HepG2 (cell line): ENCODE measurements at regions not wholly inside any gene's neighbourhood (a gene's known extent, or its start where the extent isn't known, plus 50 kb on each side); places are given as distances from the start of the nearest gene placed in this dataset.
"Not testable (repeated sequence)": the region's sequence is repeated elsewhere in the genome, so short reads cannot be mapped to it uniquely, and the experiment has no call there.

Experiments
- ATAC-seq: fragments of 200-7000 bp; cut with Tn5 transposase; 3 replicates; pipeline ENCODE4 v1.9.1; 2020; ENCODE audit warnings: mild to moderate bottlenecking, moderate library complexity
- BruUV-seq: library from RNA; stranded (reverse); fragments of 400-500 nt; replicated peaks from 2 replicates; lab custom pipeline; 2021; lab: Mats Ljungman, UMichigan
- CTCF ChIA-PET: fragments of 300-600 bp; formaldehyde crosslinking; extraction: SDS; loops from one replicate; lab custom pipeline; 2021; ENCODE audit warnings: low total read pairs, inconsistent platforms, low intra/inter-chr PET ratio; lab: Yijun Ruan, JAX
- POLR2A ChIA-PET: fragments of 350-600 bp; sonication (Branson Sonifier 250); formaldehyde crosslinking; loops from one replicate; lab custom pipeline; 2020; ENCODE audit warnings: antibody characterized with exemption, inconsistent platforms; lab: Yijun Ruan, JAX
- DNase-seq: peaks from one replicate; pipeline ENCODE4 v3.0.0-alpha.2; 2015; ENCODE audit warnings: low spot score
- FAIRE-seq: peaks from 3 replicates; lab custom pipeline; 2011; peaks lifted over from hg19 to GRCh38; lab: Jason Lieb, UNC
- H2AFZ ChIP-seq: one replicate; pipeline ENCODE4 v1.6.1; 2011; ENCODE audit warnings: low read length, inconsistent platforms
- H3K27ac ChIP-seq: fragments of 300-600 bp; 3 replicates; pipeline ENCODE4 v1.8.0; 2011; ENCODE audit warnings: mixed run types, mild to moderate bottlenecking, mixed read lengths, low read length, inconsistent platforms; ENCODE audit not compliant: insufficient read depth; ENCODE audit errors: extremely low read length
- H3K27me3 ChIP-seq, 2 experiments: fragments of 200-600 bp in 1 of 2; 2 replicates in 1 of 2; 3 replicates in 1 of 2; pipeline versions ENCODE4 v1.6.0 to v1.8.0; 2011; ENCODE audit warnings: low read length in 2 of 2, mild to moderate bottlenecking in 2 of 2, moderate library complexity in 2 of 2, inconsistent platforms in 1 of 2; ENCODE audit not compliant: insufficient read depth in 2 of 2, control insufficient read depth in 1 of 2
- H3K36me3 ChIP-seq, 2 experiments: fragments of 200-600 bp in 1 of 2; replicated peaks in 1 of 2; 2 replicates in 1 of 2; 3 replicates in 1 of 2; pipeline versions ENCODE4 v1.5.1 to v1.8.0; 2011; ENCODE audit warnings: low read length in 2 of 2, inconsistent platforms in 1 of 2; ENCODE audit not compliant: insufficient read depth in 2 of 2, control insufficient read depth in 1 of 2
- H3K4me1 ChIP-seq: 2 replicates; pipeline ENCODE4 v1.5.1; 2012; ENCODE audit warnings: low read length, inconsistent platforms; ENCODE audit not compliant: insufficient read depth
- H3K4me2 ChIP-seq: 2 replicates; pipeline ENCODE4 v1.6.0; 2011; ENCODE audit warnings: low read depth, low read length, inconsistent platforms
- H3K4me3 ChIP-seq, 3 experiments: fragments of 200-600 bp in 1 of 3; sonication (generic), shearing (Covaris generic) in 1 of 3; replicated peaks in 1 of 3; 2 replicates each; pipeline ENCODE4 v1.5.1; 2011 to 2016; ENCODE audit warnings: low read length in 3 of 3, inconsistent platforms in 2 of 3, low read depth in 2 of 3, mild to moderate bottlenecking in 2 of 3, control low read depth in 1 of 3, mixed read lengths in 1 of 3; ENCODE audit not compliant: insufficient read depth in 1 of 3
- H3K79me2 ChIP-seq: one replicate; pipeline ENCODE4 v1.6.1; 2011; ENCODE audit warnings: low read length, inconsistent platforms; ENCODE audit not compliant: insufficient read depth
- H3K9ac ChIP-seq: 2 replicates; pipeline ENCODE4 v1.6.0; 2011; ENCODE audit warnings: mild to moderate bottlenecking, low read depth, low read length, inconsistent platforms; ENCODE audit not compliant: insufficient read depth
- H3K9me3 ChIP-seq: 2 replicates; pipeline ENCODE4 v1.5.1; 2012; ENCODE audit warnings: mild to moderate bottlenecking, low read length
- H4K20me1 ChIP-seq: 2 replicates; pipeline ENCODE4 v1.6.0; 2011; ENCODE audit warnings: inconsistent platforms, mild to moderate bottlenecking, low read length, moderate library complexity; ENCODE audit not compliant: insufficient read depth
- FIP1L1 ChIP-seq: fragments of 200-400 bp; formaldehyde crosslinking; IDR thresholded peaks from 2 replicates; pipeline ENCODE4 v1.6.1; 2018; ENCODE audit warnings: low read depth, mild to moderate bottlenecking, low read length, moderate library complexity, borderline replicate concordance; ENCODE audit not compliant: insufficient read depth
- KLF11 ChIP-seq: IDR thresholded peaks from 2 replicates; pipeline ENCODE4 v1.6.1; 2016; ENCODE audit warnings: missing compliant biosample characterization
- ZKSCAN1 ChIP-seq: fragments of 150-350 bp; IDR thresholded peaks from 2 replicates; pipeline ENCODE4 v1.6.1; 2014; ENCODE audit warnings: low read length
- ZNF879 ChIP-seq: sonication (generic); formaldehyde crosslinking; IDR thresholded peaks from 2 replicates; pipeline ENCODE4 v1.8.1; 2023; ENCODE audit warnings: missing genetic modification reagents
- WGBS: methylation state at CpG from one replicate; pipeline ENCODE4 v1.1.6; 2017; ENCODE audit warnings: low lambda C conversion rate; 5-methylcytosine and 5-hydroxymethylcytosine counted together
- in situ Hi-C: cut with HindIII; loops from 2 replicates; pipeline ENCODE4 v1.10.0; 2017; ENCODE audit warnings: low pct_unique_long_range_greater_than_20kb; ENCODE audit not compliant: extremely low pct_ligation_motif_present
- intact Hi-C: fragments of 100-400 bp; cut with micrococcal nuclease; formaldehyde crosslinking; loops from one replicate; pipeline ENCODE4 v1.10.0; 2022; ENCODE audit not compliant: unreplicated experiment
- TF ChIP-seq, protein P1 (sequence below), 2 experiments: IDR thresholded peaks; 2 replicates each; pipeline ENCODE4 v1.6.1; 2011 to 2012; ENCODE audit warnings: low read length in 2 of 2, borderline replicate concordance in 1 of 2, low read depth in 1 of 2, mild to moderate bottlenecking in 1 of 2, moderate library complexity in 1 of 2

DNA sequence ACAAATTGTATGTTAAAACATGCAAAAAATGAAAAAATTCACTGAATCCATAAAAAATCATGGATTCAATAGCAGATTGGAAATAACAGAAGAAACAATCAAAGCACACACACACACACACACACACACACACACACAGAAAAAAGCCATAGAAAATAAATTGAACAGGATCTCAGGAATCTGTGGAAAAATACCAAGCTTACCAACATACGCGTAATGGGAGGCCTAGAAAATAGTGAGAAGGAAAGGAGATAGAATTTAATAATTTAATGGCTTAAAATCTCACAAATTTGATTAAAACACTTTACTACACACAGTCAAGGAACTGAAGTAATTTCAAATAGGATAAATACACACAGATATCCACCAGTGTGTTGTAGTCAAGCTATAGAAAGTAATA lies 1671.5 kb upstream of the PIK3C3 start:
- TF ChIP-seq, protein P1, sequence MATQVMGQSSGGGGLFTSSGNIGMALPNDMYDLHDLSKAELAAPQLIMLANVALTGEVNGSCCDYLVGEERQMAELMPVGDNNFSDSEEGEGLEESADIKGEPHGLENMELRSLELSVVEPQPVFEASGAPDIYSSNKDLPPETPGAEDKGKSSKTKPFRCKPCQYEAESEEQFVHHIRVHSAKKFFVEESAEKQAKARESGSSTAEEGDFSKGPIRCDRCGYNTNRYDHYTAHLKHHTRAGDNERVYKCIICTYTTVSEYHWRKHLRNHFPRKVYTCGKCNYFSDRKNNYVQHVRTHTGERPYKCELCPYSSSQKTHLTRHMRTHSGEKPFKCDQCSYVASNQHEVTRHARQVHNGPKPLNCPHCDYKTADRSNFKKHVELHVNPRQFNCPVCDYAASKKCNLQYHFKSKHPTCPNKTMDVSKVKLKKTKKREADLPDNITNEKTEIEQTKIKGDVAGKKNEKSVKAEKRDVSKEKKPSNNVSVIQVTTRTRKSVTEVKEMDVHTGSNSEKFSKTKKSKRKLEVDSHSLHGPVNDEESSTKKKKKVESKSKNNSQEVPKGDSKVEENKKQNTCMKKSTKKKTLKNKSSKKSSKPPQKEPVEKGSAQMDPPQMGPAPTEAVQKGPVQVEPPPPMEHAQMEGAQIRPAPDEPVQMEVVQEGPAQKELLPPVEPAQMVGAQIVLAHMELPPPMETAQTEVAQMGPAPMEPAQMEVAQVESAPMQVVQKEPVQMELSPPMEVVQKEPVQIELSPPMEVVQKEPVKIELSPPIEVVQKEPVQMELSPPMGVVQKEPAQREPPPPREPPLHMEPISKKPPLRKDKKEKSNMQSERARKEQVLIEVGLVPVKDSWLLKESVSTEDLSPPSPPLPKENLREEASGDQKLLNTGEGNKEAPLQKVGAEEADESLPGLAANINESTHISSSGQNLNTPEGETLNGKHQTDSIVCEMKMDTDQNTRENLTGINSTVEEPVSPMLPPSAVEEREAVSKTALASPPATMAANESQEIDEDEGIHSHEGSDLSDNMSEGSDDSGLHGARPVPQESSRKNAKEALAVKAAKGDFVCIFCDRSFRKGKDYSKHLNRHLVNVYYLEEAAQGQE (IDR thresholded peaks at IDR 0.05; ENCODE audit: borderline replicate concordance in 1 of 2, low read depth in 1 of 2, low read length in 2 of 2): no peak
- TF ChIP-seq FIP1L1 (no peak), KLF11 (CRISPR knock-in tag) (no peak), ZNF879 (CRISPR knock-in tag) (no peak), ZKSCAN1 (no peak)
- H3K79me2 ChIP-seq: no peaks in the 10 kb centered on the region
- H3K4me1 ChIP-seq: no peaks in the 10 kb centered on the region
- no peaks in the 10 kb centered on the region for H4K20me1 ChIP-seq
- 94% methylated on average over 2 of the region's 2 CpGs for WGBS
- POLR2A ChIA-PET: no interaction called here
- FAIRE-seq (no peak), ATAC-seq (no peak), DNase-seq (no peak)
- H3K27ac ChIP-seq: no peak overlapping the region
- CTCF ChIA-PET: no interaction called here
- in situ Hi-C loops: no loop called here
- BruUV-seq: no TSS peak
- H3K27me3 ChIP-seq: no peaks in the 10 kb centered on the region
- peaks cover 7% of the 10 kb centered on the region; the same call in 1 of the 2 replicates for H3K9me3 ChIP-seq
- no peak overlapping the region for H3K4me2 ChIP-seq
- H3K4me3 ChIP-seq: no peak overlapping the region
- H3K9ac ChIP-seq: no peak overlapping the region
- intact Hi-C loops: no loop called here
- H3K36me3 ChIP-seq: no peaks in the 10 kb centered on the region
- no peak overlapping the region for H2AFZ ChIP-seq

DNA sequence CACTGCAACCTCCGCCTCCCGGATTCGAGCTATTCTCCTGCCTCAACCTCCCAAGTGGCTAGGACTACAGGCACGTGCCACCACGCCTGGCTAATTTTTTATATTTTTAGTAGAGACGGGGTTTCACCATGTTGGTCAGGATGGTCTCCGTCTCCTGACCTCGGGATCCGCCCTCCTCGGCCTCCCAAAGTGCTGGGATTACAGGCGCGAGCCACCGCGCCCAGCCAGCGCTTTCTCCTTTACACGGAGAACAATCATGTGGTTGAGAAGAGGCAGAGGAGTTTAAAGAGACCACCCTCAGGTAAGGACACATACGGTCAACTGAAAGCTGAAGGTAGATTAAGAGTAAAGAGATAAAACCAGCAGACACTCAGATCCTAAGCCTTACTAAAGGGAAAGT lies 1673.7 kb upstream of the PIK3C3 start:
- H3K9ac ChIP-seq, H3K4me1 ChIP-seq, H3K27ac ChIP-seq, H3K27me3 ChIP-seq, intact Hi-C loops, in situ Hi-C loops, H3K9me3 ChIP-seq, ATAC-seq, H3K79me2 ChIP-seq, BruUV-seq, H3K36me3 ChIP-seq, POLR2A ChIA-PET, H3K4me3 ChIP-seq, FAIRE-seq, DNase-seq, H3K4me2 ChIP-seq, CTCF ChIA-PET, H2AFZ ChIP-seq, H4K20me1 ChIP-seq: not testable (repeated sequence)
- WGBS: 47% methylated on average over 17 of the region's 17 CpGs
